CD14-positive monocyte (primary cell): ENCODE measurements at regions not wholly inside any gene's neighbourhood (a gene's known extent, or its start where the extent isn't known, plus 50 kb on each side); places are given as distances from the start of the nearest gene placed in this dataset.

Experiments
- DNase-seq, 3 donors: peaks; one replicate each; pipeline ENCODE4 v3.0.0-alpha.2; 2011 to 2022
- H2AFZ ChIP-seq: 2 replicates; pipeline ENCODE4 v1.6.0; 2012; ENCODE audit warnings: mild to moderate bottlenecking, low read depth, low read length, inconsistent platforms; ENCODE audit not compliant: insufficient read depth, poor library complexity, severe bottlenecking
- H3K27ac ChIP-seq, 2 donors: 1 replicate in 1 of 2; 2 replicates in 1 of 2; pipeline ENCODE4 v1.5.1; 2012 to 2013; ENCODE audit warnings: low read length in 2 of 2, control low read depth in 1 of 2, inconsistent platforms in 1 of 2, low read depth in 1 of 2, mild to moderate bottlenecking in 1 of 2
- H3K27me3 ChIP-seq, 2 donors: one replicate each; pipeline versions ENCODE4 v1.6.0 to v1.6.1; 2011 to 2013; ENCODE audit warnings: low read length in 2 of 2; ENCODE audit not compliant: control insufficient read depth in 2 of 2, insufficient read depth in 2 of 2
- H3K36me3 ChIP-seq, 2 donors: replicated peaks in 1 of 2; 1 replicate in 1 of 2; 2 replicates in 1 of 2; pipeline versions ENCODE4 v1.5.1 to v1.6.1; 2012 to 2013; ENCODE audit warnings: low read length in 2 of 2, control low read depth in 1 of 2, inconsistent platforms in 1 of 2, mild to moderate bottlenecking in 1 of 2; ENCODE audit not compliant: insufficient read depth in 2 of 2, control insufficient read depth in 1 of 2
- H3K4me1 ChIP-seq, 2 donors: 1 replicate in 1 of 2; 2 replicates in 1 of 2; pipeline versions ENCODE4 v1.5.1 to v1.6.1; 2012 to 2013; ENCODE audit warnings: low read length in 2 of 2, control low read depth in 1 of 2, inconsistent platforms in 1 of 2, mild to moderate bottlenecking in 1 of 2, moderate library complexity in 1 of 2; ENCODE audit not compliant: insufficient read depth in 2 of 2, control insufficient read depth in 1 of 2
- H3K4me2 ChIP-seq: replicated peaks from 2 replicates; pipeline ENCODE3; 2012; ENCODE audit warnings: low read length, moderate library complexity, mild to moderate bottlenecking; ENCODE audit not compliant: poor library complexity, severe bottlenecking; ENCODE audit errors: extremely low read depth
- H3K4me3 ChIP-seq, 3 experiments: fragments of 200-600 bp in 1 of 3; sonication (generic) in 1 of 3; replicated peaks in 1 of 3; 1 replicate in 2 of 3; 2 replicates in 1 of 3; pipeline ENCODE4 v1.5.1; 2011 to 2013; ENCODE audit warnings: low read length in 3 of 3, mild to moderate bottlenecking in 3 of 3, control low read depth in 2 of 3, low read depth in 2 of 3, inconsistent platforms in 1 of 3, moderate library complexity in 1 of 3
- H3K79me2 ChIP-seq: 2 replicates; pipeline ENCODE4 v1.6.0; 2012; ENCODE audit warnings: mild to moderate bottlenecking, control low read depth, inconsistent platforms, low read length, moderate library complexity; ENCODE audit not compliant: insufficient read depth
- H3K9ac ChIP-seq: 2 replicates; pipeline ENCODE4 v1.6.0; 2017; ENCODE audit warnings: low read length, mild to moderate bottlenecking; ENCODE audit not compliant: insufficient read depth, poor library complexity, severe bottlenecking
- H3K9me3 ChIP-seq, 2 donors: replicated peaks in 1 of 2; 1 replicate in 1 of 2; 2 replicates in 1 of 2; pipeline versions ENCODE4 v1.5.1 to v1.6.1; 2012 to 2013; ENCODE audit warnings: low read length in 2 of 2, control low read depth in 1 of 2; ENCODE audit not compliant: control insufficient read depth in 1 of 2, insufficient read depth in 1 of 2
- H4K20me1 ChIP-seq: 2 replicates; pipeline ENCODE4 v1.6.0; 2012; ENCODE audit warnings: mild to moderate bottlenecking, low read length, control low read depth, moderate library complexity; ENCODE audit not compliant: insufficient read depth
- H3K27ac Mint-ChIP-seq, 7 donors: one replicate each; pipeline ENCODE4 v1.8.0; 2020; ENCODE audit warnings: mild to moderate bottlenecking in 7 of 7, mixed read lengths in 7 of 7, moderate library complexity in 6 of 7, inconsistent platforms in 2 of 7
- H3K27me3 Mint-ChIP-seq, 3 donors: one replicate each; pipeline ENCODE4 v1.8.0; 2021 to 2022; ENCODE audit warnings: low read depth in 3 of 3, mild to moderate bottlenecking in 3 of 3, mixed read lengths in 3 of 3, moderate library complexity in 3 of 3, inconsistent platforms in 1 of 3
- H3K36me3 Mint-ChIP-seq, 2 donors: one replicate each; pipeline ENCODE4 v1.8.0; 2020; ENCODE audit warnings: mixed read lengths in 2 of 2, inconsistent platforms in 1 of 2, mild to moderate bottlenecking in 1 of 2
- H3K4me1 Mint-ChIP-seq: one replicate; pipeline ENCODE4 v1.8.0; 2020; ENCODE audit warnings: mild to moderate bottlenecking, mixed read lengths
- H3K4me3 Mint-ChIP-seq, 2 donors: one replicate each; pipeline ENCODE4 v1.8.0; 2020; ENCODE audit warnings: mild to moderate bottlenecking in 2 of 2, mixed read lengths in 2 of 2, moderate library complexity in 1 of 2
- H3K9me3 Mint-ChIP-seq, 7 donors: one replicate each; pipeline ENCODE4 v1.8.0; 2020 to 2022; ENCODE audit warnings: mixed read lengths in 7 of 7, mild to moderate bottlenecking in 6 of 7, moderate library complexity in 6 of 7, inconsistent platforms in 2 of 7
- CTCF ChIP-seq: fragments of 200-600 bp; IDR thresholded peaks from one replicate; pipeline ENCODE4 v1.8.0; 2022; ENCODE audit warnings: antibody characterized with exemption, mild to moderate bottlenecking
- WGBS: methylation state at CpG from one replicate; pipeline ENCODE4 v1.1.5; 2013; ENCODE audit warnings: missing lambda C conversion rate; ENCODE audit not compliant: insufficient coverage; 5-methylcytosine and 5-hydroxymethylcytosine counted together
- intact Hi-C, 2 donors: fragments of 100-400 bp; cut with micrococcal nuclease; formaldehyde crosslinking; loops; one replicate each; pipeline versions ENCODE4 v1.15.0 to v1.15.1; 2023

- H3K27ac ChIP-seq = no peak overlapping the region
- no peak overlapping the region for H3K27ac Mint-ChIP-seq
- no peak for TF ChIP-seq CTCF
- no peaks in the 10 kb centered on the region for H4K20me1 ChIP-seq
- peaks cover 0 to 9% (median 5%) of the 10 kb centered on the region in 7 donors for H3K9me3 Mint-ChIP-seq
- peaks cover 0 to 6% (median 0%) of the 10 kb centered on the region in 3 donors for H3K27me3 Mint-ChIP-seq
- no peak overlapping the region for H3K4me2 ChIP-seq
- no peaks in the 10 kb centered on the region for H3K27me3 ChIP-seq
- H3K4me3 ChIP-seq = no peak overlapping the region
- peaks cover 0 to 15% of the 10 kb centered on the region in 2 donors for H3K9me3 ChIP-seq
- DNase-seq = no peak
- H3K9ac ChIP-seq = no peak overlapping the region
- H2AFZ ChIP-seq = no peak overlapping the region
- H3K4me3 Mint-ChIP-seq = no peak overlapping the region
- no peaks in the 10 kb centered on the region for H3K36me3 ChIP-seq
- H3K79me2 ChIP-seq = no peaks in the 10 kb centered on the region
- no peaks in the 10 kb centered on the region for H3K4me1 ChIP-seq
- H3K4me1 Mint-ChIP-seq = no peaks in the 10 kb centered on the region
- intact Hi-C loops = no loop called here
- WGBS = 86% methylated on average over 1 of the region's 5 CpGs
- no peaks in the 10 kb centered on the region for H3K36me3 Mint-ChIP-seq
Measured at GRCh38 chr22:47259990-47260389, 497.5 kb downstream of the TBC1D22A start.

- H4K20me1 ChIP-seq = no peaks in the 10 kb centered on the region
- WGBS = 82% methylated on average over 6 of the region's 6 CpGs
Measured at GRCh38 chr22:47259049-47259448, 496.6 kb downstream of the TBC1D22A start.

More at GRCh38 chr22:47259049-47259448, 496.6 kb downstream of the TBC1D22A start:
- Mint-ChIP-seq H3K36me3 (no peaks in the 10 kb centered on the region), H3K4me3 (no peak overlapping the region), H3K4me1 (no peaks in the 10 kb centered on the region), H3K27ac (no peak overlapping the region), H3K27me3 (peaks cover 0 to 6% (median 1%) of the 10 kb centered on the region in 3 donors), H3K9me3 (peaks cover 0 to 9% (median 5%) of the 10 kb centered on the region in 7 donors)
- H3K4me2 ChIP-seq = no peak overlapping the region
- no peak overlapping the region for H3K9ac ChIP-seq
- no peak overlapping the region for H2AFZ ChIP-seq
- H3K27ac ChIP-seq = no peak overlapping the region
- H3K4me3 ChIP-seq = no peak overlapping the region
- no peaks in the 10 kb centered on the region for H3K27me3 ChIP-seq
- H3K79me2 ChIP-seq = no peaks in the 10 kb centered on the region
- no peaks in the 10 kb centered on the region for H3K4me1 ChIP-seq
- peaks cover 0 to 15% of the 10 kb centered on the region in 2 donors for H3K9me3 ChIP-seq
- no peaks in the 10 kb centered on the region for H3K36me3 ChIP-seq
- intact Hi-C loops = no loop called here
- no peak for DNase-seq
- no peak for TF ChIP-seq CTCF
